HepG2 (cell line): ENCODE measurements at regions not wholly inside any gene's neighbourhood (a gene's known extent, or its start where the extent isn't known, plus 50 kb on each side); places are given as distances from the start of the nearest gene placed in this dataset.

Experiments used
- ATAC-seq: fragments of 200-7000 bp; cut with Tn5 transposase; 3 replicates; pipeline ENCODE4 v1.9.1; 2020; ENCODE audit warnings: mild to moderate bottlenecking, moderate library complexity
- BruUV-seq: library from RNA; stranded (reverse); fragments of 400-500 nt; replicated peaks from 2 replicates; lab custom pipeline; 2021; lab: Mats Ljungman, UMichigan
- CTCF ChIA-PET: fragments of 300-600 bp; formaldehyde crosslinking; extraction: SDS; loops from one replicate; lab custom pipeline; 2021; ENCODE audit warnings: low total read pairs, inconsistent platforms, low intra/inter-chr PET ratio; lab: Yijun Ruan, JAX
- POLR2A ChIA-PET: fragments of 350-600 bp; sonication (Branson Sonifier 250); formaldehyde crosslinking; loops from one replicate; lab custom pipeline; 2020; ENCODE audit warnings: antibody characterized with exemption, inconsistent platforms; lab: Yijun Ruan, JAX
- DNase-seq: peaks from one replicate; pipeline ENCODE4 v3.0.0-alpha.2; 2015; ENCODE audit warnings: low spot score
- FAIRE-seq: peaks from 3 replicates; lab custom pipeline; 2011; peaks lifted over from hg19 to GRCh38; lab: Jason Lieb, UNC
- H2AFZ ChIP-seq: one replicate; pipeline ENCODE4 v1.6.1; 2011; ENCODE audit warnings: low read length, inconsistent platforms
- H3K27ac ChIP-seq: fragments of 300-600 bp; 3 replicates; pipeline ENCODE4 v1.8.0; 2011; ENCODE audit warnings: mixed run types, mild to moderate bottlenecking, mixed read lengths, low read length, inconsistent platforms; ENCODE audit not compliant: insufficient read depth; ENCODE audit errors: extremely low read length
- H3K27me3 ChIP-seq, 2 experiments: fragments of 200-600 bp in 1 of 2; 2 replicates in 1 of 2; 3 replicates in 1 of 2; pipeline versions ENCODE4 v1.6.0 to v1.8.0; 2011; ENCODE audit warnings: low read length in 2 of 2, mild to moderate bottlenecking in 2 of 2, moderate library complexity in 2 of 2, inconsistent platforms in 1 of 2; ENCODE audit not compliant: insufficient read depth in 2 of 2, control insufficient read depth in 1 of 2
- H3K36me3 ChIP-seq, 2 experiments: fragments of 200-600 bp in 1 of 2; replicated peaks in 1 of 2; 2 replicates in 1 of 2; 3 replicates in 1 of 2; pipeline versions ENCODE4 v1.5.1 to v1.8.0; 2011; ENCODE audit warnings: low read length in 2 of 2, inconsistent platforms in 1 of 2; ENCODE audit not compliant: insufficient read depth in 2 of 2, control insufficient read depth in 1 of 2
- H3K4me1 ChIP-seq: 2 replicates; pipeline ENCODE4 v1.5.1; 2012; ENCODE audit warnings: low read length, inconsistent platforms; ENCODE audit not compliant: insufficient read depth
- H3K4me2 ChIP-seq: 2 replicates; pipeline ENCODE4 v1.6.0; 2011; ENCODE audit warnings: low read depth, low read length, inconsistent platforms
- H3K4me3 ChIP-seq, 3 experiments: fragments of 200-600 bp in 1 of 3; sonication (generic), shearing (Covaris generic) in 1 of 3; replicated peaks in 1 of 3; 2 replicates each; pipeline ENCODE4 v1.5.1; 2011 to 2016; ENCODE audit warnings: low read length in 3 of 3, inconsistent platforms in 2 of 3, low read depth in 2 of 3, mild to moderate bottlenecking in 2 of 3, control low read depth in 1 of 3, mixed read lengths in 1 of 3; ENCODE audit not compliant: insufficient read depth in 1 of 3
- H3K79me2 ChIP-seq: one replicate; pipeline ENCODE4 v1.6.1; 2011; ENCODE audit warnings: low read length, inconsistent platforms; ENCODE audit not compliant: insufficient read depth
- H3K9ac ChIP-seq: 2 replicates; pipeline ENCODE4 v1.6.0; 2011; ENCODE audit warnings: mild to moderate bottlenecking, low read depth, low read length, inconsistent platforms; ENCODE audit not compliant: insufficient read depth
- H3K9me3 ChIP-seq: 2 replicates; pipeline ENCODE4 v1.5.1; 2012; ENCODE audit warnings: mild to moderate bottlenecking, low read length
- H4K20me1 ChIP-seq: 2 replicates; pipeline ENCODE4 v1.6.0; 2011; ENCODE audit warnings: inconsistent platforms, mild to moderate bottlenecking, low read length, moderate library complexity; ENCODE audit not compliant: insufficient read depth
- FOXA1 ChIP-seq, 2 experiments: fragments of 450-650 bp in 1 of 2; sonication (generic) in 1 of 2; formaldehyde crosslinking in 1 of 2; IDR thresholded peaks; 2 replicates each; pipeline versions ENCODE4 v1.4.0 to v1.6.1; 2016 to 2020; ENCODE audit warnings: missing genetic modification reagents in 1 of 2
- HCFC1 ChIP-seq: fragments of 150-350 bp; IDR thresholded peaks from 2 replicates; pipeline ENCODE4 v1.6.1; 2014; ENCODE audit warnings: low read depth, low read length
- HNRNPK ChIP-seq: fragments of 200-400 bp; formaldehyde crosslinking; IDR thresholded peaks from 2 replicates; pipeline ENCODE4 v1.6.1; 2018; ENCODE audit warnings: low read length, low read depth, moderate library complexity, mild to moderate bottlenecking; ENCODE audit not compliant: poor library complexity, severe bottlenecking
- ZNF609 ChIP-seq: sonication (generic); formaldehyde crosslinking; IDR thresholded peaks from 2 replicates; pipeline ENCODE4 v1.4.0; 2020; ENCODE audit warnings: mild to moderate bottlenecking, missing genetic modification reagents, borderline replicate concordance
- WGBS: methylation state at CpG from one replicate; pipeline ENCODE4 v1.1.6; 2017; ENCODE audit warnings: low lambda C conversion rate; 5-methylcytosine and 5-hydroxymethylcytosine counted together
- in situ Hi-C: cut with HindIII; loops from 2 replicates; pipeline ENCODE4 v1.10.0; 2017; ENCODE audit warnings: low pct_unique_long_range_greater_than_20kb; ENCODE audit not compliant: extremely low pct_ligation_motif_present
- intact Hi-C: fragments of 100-400 bp; cut with micrococcal nuclease; formaldehyde crosslinking; loops from one replicate; pipeline ENCODE4 v1.10.0; 2022; ENCODE audit not compliant: unreplicated experiment
- TF ChIP-seq, protein P1 (sequence below): sonication (generic); formaldehyde crosslinking; IDR thresholded peaks from 2 replicates; pipeline ENCODE4 v1.5.0; 2020; ENCODE audit warnings: missing genetic modification reagents, mild to moderate bottlenecking, borderline replicate concordance
- TF ChIP-seq, protein P2 (sequence below): sonication (generic); formaldehyde crosslinking; IDR thresholded peaks from 2 replicates; pipeline ENCODE4 v1.5.0; 2020; ENCODE audit warnings: mild to moderate bottlenecking, missing genetic modification reagents

DNA sequence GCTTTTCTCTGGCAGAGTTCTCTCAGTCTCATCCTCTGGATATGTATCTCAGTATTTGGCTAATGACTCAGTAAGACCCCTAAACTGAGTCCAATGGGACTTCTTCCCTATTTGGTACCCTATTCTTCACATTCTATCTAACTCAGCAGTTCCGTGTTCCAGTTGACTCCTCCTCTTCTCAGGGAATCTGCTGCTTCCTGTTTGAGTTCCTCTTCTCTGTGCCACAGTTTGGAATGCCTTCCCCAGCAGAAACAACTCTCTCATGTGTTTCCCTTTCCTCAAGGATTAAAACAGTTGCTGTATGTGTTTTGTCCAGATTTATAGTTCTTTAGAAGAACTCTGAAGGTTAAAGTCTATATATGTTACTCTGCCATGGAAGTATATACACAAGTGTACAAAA, 344.0 kb upstream of the RARB start (continued):
- TF ChIP-seq, protein P1, sequence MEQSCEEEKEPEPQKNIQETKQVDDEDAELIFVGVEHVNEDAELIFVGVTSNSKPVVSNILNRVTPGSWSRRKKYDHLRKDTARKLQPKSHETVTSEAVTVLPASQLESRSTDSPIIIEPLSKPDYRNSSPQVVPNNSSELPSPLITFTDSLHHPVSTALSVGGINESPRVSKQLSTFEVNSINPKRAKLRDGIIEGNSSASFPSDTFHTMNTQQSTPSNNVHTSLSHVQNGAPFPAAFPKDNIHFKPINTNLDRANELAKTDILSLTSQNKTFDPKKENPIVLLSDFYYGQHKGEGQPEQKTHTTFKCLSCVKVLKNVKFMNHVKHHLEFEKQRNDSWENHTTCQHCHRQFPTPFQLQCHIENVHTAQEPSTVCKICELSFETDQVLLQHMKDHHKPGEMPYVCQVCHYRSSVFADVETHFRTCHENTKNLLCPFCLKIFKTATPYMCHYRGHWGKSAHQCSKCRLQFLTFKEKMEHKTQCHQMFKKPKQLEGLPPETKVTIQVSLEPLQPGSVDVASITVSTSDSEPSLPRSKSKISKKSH = no peak
- TF ChIP-seq ZNF609 (CRISPR knock-in tag) (no peak), HNRNPK (no peak), HCFC1 (no peak)

DNA sequence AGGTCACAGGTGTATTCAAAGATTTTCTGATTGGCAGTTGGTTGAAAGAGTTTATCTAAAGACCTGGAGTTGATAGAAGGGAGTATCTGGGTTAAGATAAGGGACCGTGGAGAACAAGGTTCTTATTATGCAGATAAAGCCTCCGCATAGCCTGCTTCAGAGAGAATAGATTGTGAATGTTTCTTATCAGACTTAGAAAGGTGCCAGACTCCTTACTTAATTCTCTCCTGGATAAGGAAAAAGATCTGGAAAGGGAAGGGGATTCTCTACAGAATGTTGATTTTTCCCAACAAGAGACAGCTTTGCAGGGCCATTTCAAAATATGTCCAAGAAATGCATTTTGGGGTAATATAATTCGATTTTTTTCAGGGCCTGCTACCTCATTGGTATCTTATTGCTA, 341.3 kb upstream of the RARB start:
- TF ChIP-seq FOXA1 (IDR thresholded peaks at IDR 0.05) (no peak), FOXA1 (CRISPR knock-in tag; IDR thresholded peaks at IDR 0.05) (no peak)
- TF ChIP-seq, protein P2, sequence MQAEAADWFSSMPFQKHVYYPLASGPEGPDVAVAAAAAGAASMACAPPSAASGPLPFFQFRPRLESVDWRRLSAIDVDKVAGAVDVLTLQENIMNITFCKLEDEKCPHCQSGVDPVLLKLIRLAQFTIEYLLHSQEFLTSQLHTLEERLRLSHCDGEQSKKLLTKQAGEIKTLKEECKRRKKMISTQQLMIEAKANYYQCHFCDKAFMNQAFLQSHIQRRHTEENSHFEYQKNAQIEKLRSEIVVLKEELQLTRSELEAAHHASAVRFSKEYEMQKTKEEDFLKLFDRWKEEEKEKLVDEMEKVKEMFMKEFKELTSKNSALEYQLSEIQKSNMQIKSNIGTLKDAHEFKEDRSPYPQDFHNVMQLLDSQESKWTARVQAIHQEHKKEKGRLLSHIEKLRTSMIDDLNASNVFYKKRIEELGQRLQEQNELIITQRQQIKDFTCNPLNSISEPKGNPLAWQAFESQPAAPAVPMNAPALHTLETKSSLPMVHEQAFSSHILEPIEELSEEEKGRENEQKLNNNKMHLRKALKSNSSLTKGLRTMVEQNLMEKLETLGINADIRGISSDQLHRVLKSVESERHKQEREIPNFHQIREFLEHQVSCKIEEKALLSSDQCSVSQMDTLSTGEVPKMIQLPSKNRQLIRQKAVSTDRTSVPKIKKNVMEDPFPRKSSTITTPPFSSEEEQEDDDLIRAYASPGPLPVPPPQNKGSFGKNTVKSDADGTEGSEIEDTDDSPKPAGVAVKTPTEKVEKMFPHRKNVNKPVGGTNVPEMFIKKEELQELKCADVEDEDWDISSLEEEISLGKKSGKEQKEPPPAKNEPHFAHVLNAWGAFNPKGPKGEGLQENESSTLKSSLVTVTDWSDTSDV = no peak
- H4K20me1 ChIP-seq = no peaks in the 10 kb centered on the region
- in situ Hi-C loops (no loop called here), intact Hi-C loops (no loop called here)
- H3K36me3 ChIP-seq = no peaks in the 10 kb centered on the region
- H3K27me3 ChIP-seq = no peaks in the 10 kb centered on the region
- BruUV-seq = no TSS peak
- H3K4me1 ChIP-seq = 0 out of 2 replicates have a peak, but pooled peaks cover 4% of the 10 kb centered on the region
- DNase-seq (no peak), ATAC-seq (no peak), FAIRE-seq (no peak)
- no peak overlapping the region for H3K4me2 ChIP-seq
- H2AFZ ChIP-seq = no peak overlapping the region
- WGBS = 19% methylated on average over 3 of the region's 3 CpGs
- no peaks in the 10 kb centered on the region for H3K79me2 ChIP-seq
- no peak overlapping the region for H3K27ac ChIP-seq
- no peak overlapping the region for H3K9ac ChIP-seq
- no peak overlapping the region for H3K4me3 ChIP-seq
- ChIA-PET CTCF (no interaction called here), POLR2A (no interaction called here)
- H3K9me3 ChIP-seq = no peaks in the 10 kb centered on the region
